H1 (cell line): ENCODE measurements at regions not wholly inside any gene's neighbourhood (a gene's known extent, or its start where the extent isn't known, plus 50 kb on each side); places are given as distances from the start of the nearest gene placed in this dataset.

Experiments used
- POLR2AphosphoS5 ChIP-seq: IDR thresholded peaks from 2 replicates; pipeline ENCODE4 v1.6.1; 2011; ENCODE audit warnings: low read depth, low read length
- TF ChIP-seq, protein P1 (sequence below): IDR thresholded peaks from 2 replicates; pipeline ENCODE4 v1.6.1; 2011; ENCODE audit warnings: low read depth, mild to moderate bottlenecking, low read length; ENCODE audit not compliant: insufficient read depth

DNA sequence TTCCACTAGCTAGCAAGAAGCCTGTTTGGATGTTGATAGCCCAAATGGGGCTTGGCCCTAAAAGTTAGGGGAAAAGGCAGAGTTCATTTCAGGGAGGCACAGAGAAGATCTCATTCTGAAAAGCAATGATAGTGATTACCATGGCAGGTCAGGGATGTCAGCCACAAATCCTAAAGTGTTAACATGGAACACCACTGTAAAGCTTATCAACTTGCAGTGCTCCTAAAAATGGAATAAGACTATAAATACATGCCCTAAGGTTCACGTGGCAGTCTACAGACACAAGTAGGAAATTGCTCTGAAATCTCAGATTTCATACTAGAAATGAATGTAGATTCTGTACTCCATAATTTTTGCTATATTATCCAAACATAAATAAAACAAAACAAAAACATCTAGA is 280.0 kb upstream of the E2F7 start (continued):
- no peak for TF ChIP-seq POLR2AphosphoS5
- TF ChIP-seq, protein P1, sequence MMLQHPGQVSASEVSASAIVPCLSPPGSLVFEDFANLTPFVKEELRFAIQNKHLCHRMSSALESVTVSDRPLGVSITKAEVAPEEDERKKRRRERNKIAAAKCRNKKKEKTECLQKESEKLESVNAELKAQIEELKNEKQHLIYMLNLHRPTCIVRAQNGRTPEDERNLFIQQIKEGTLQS: no peak
